ENCODE measurements at regions not wholly inside any gene's neighbourhood (a gene's known extent, or its start where the extent isn't known, plus 50 kb on each side); places are given as distances from the start of the nearest gene placed in this dataset.

DNA sequence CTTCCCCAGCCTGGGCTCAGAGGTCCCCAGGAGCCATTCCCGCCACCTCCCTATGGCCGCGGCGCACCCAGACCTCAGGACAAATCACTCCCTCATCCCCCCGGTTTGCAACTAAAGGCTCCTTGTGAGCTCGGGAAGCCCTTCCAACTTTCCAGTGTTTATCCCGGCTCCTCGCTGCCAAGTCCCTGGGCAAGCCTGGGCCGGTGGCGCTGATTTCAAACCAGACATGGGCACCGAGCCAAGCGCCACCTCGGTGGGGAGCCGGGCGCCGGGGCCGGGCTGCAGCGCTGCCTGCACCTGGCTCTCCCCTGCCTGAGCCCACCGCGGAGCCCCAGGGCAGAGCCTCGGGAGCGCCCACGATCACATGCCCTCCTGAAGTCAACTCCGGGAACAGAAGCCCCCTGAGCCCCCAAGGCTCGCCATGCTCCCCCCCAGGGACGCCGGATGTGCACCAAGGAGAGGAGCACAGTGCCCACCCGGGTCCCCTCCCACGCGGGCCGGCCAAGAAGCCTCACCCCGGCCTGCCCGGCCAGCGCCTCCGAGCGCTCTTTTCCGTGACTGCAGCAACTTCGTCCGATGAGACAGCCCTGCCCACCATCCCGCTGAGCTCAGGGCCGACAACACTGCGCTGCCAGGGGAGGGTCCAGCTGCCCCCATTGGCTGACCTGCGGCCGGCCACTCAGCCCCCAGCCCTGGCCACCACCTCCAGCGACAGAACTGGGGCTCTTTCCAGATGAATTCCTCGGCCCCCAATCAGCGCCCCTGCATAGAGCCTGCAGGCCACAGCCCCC, 50.0 kb downstream of the NCOR2 start:
- TF ChIP-seq, protein P1, sequence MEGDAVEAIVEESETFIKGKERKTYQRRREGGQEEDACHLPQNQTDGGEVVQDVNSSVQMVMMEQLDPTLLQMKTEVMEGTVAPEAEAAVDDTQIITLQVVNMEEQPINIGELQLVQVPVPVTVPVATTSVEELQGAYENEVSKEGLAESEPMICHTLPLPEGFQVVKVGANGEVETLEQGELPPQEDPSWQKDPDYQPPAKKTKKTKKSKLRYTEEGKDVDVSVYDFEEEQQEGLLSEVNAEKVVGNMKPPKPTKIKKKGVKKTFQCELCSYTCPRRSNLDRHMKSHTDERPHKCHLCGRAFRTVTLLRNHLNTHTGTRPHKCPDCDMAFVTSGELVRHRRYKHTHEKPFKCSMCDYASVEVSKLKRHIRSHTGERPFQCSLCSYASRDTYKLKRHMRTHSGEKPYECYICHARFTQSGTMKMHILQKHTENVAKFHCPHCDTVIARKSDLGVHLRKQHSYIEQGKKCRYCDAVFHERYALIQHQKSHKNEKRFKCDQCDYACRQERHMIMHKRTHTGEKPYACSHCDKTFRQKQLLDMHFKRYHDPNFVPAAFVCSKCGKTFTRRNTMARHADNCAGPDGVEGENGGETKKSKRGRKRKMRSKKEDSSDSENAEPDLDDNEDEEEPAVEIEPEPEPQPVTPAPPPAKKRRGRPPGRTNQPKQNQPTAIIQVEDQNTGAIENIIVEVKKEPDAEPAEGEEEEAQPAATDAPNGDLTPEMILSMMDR (IDR thresholded peaks at IDR 0.05) = no peak
- intact Hi-C loops (cut with micrococcal nuclease) = no loop called here
- Mint-ChIP-seq H3K4me1 (ENCODE audit: low read depth) (peaks cover 22% of the 10 kb centered on the region), H3K27me3 (no peaks in the 10 kb centered on the region), H3K36me3 (ENCODE audit: low read depth) (peaks cover 6% of the 10 kb centered on the region), H3K9me3 (no peaks in the 10 kb centered on the region), H3K4me3 (no peak overlapping the region), H3K27ac (no peak overlapping the region)
- DNase-seq = no peak
- POLR2A ChIA-PET = no interaction called here
- CTCF ChIA-PET = no interaction called here
- ATAC-seq = no peak

DNA sequence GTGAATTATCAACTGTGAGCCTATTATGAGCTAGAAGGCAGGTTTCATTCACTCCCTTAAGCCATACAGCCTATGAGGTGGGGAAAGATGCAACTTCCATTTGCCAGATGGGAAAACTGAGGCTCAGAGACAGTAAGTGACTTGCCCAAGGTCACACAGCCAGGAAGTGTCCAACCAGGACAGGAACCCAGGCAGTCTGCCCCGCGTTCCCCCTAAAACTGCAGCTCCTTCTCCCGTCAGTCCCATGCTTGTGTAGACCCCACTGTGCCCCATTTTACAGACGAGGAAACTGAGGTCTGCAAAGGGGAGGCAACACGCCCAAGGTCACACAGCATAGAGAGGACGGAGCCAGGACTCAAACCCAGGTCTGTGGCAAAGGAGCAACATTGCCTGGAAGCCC, 50.6 kb downstream of the NCOR2 start:
- ATAC-seq = no peak
- CTCF ChIA-PET = no interaction called here

DNA sequence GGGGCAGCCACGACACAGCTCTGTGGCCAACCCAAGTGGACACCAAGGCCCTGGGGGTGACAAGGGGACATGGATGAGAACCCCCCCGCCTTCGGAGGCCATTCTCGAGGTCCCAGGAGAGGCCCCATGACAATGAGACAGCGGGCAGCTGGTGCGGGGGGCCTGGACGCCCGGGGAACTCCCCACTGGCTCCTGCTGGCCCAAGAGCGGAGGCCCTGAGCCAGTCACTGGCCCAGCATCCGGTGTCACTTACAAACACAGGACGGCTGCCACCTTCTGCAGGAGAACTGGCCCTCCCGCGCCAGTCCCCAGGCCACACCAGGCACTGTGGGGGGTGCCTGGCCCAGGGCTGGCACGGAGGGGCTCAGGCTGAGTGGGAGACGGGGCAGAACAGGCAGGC, 51.4 kb downstream of the NCOR2 start:
- Mint-ChIP-seq H3K27me3 (no peaks in the 10 kb centered on the region), H3K36me3 (ENCODE audit: low read depth) (peaks cover 6% of the 10 kb centered on the region), H3K4me1 (ENCODE audit: low read depth) (peaks cover 19% of the 10 kb centered on the region), H3K4me3 (no peak overlapping the region), H3K27ac (no peak overlapping the region), H3K9me3 (no peaks in the 10 kb centered on the region)
- ATAC-seq (no peak), DNase-seq (no peak)
- intact Hi-C loops (cut with micrococcal nuclease) = no loop called here
- ChIA-PET CTCF (no interaction called here), POLR2A (no interaction called here)
- TF ChIP-seq, protein P1 (IDR thresholded peaks at IDR 0.05) = no peak

More for the DNA sequence above, 50.6 kb downstream of the NCOR2 start:
- Mint-ChIP-seq H3K27me3 (no peaks in the 10 kb centered on the region), H3K27ac (no peak overlapping the region), H3K4me1 (ENCODE audit: low read depth) (peaks cover 25% of the 10 kb centered on the region), H3K36me3 (ENCODE audit: low read depth) (peaks cover 6% of the 10 kb centered on the region), H3K4me3 (no peak overlapping the region), H3K9me3 (no peaks in the 10 kb centered on the region)
- no peak for DNase-seq
- intact Hi-C loops (cut with micrococcal nuclease) = no loop called here
- TF ChIP-seq, protein P1 (IDR thresholded peaks at IDR 0.05) = no peak
- POLR2A ChIA-PET = no interaction called here

DNA sequence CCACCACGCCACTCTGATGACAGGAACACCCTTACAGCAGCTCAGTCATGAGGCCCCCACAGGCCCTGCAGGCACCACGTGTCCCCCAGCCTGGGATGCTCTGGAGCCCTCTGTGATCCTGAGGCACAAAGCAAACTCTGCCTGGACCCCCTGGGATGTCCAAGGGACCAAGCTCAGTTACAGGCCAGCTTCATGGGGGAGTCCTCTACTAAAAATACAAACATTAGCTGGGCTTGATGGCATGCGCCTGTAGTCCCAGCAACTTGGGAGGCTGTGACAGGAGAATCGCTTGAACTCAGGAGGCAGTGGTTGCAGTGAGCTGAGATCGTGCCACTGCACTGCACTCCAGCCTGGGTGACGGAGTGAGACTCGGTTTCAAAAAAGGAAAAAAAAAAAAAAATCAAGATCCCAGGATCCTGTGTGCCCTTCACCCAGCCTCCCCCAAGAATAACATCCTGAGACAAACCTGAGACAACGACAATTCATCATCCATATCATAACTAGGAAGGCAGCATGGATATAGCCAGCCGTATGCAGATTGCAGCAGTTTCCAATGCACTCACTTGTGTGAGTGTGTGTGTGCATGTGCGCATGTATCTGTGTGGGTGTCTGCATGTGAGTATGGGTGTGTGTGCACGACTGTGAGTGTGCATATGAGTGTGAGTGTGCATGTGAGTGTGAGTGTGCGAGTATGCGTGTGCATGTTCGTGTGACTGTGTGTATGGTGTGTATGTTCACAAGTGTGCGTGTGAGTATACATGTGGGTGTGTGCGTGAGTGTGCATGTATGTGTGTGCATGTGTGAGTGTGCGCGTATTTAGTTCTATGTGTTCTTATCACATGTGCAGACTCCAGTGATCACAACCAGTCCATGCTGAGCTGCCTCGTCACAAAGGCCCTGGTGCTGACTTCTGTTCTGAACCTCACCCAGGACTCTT, 52.1 kb downstream of the NCOR2 start:
- no peaks in the 10 kb centered on the region for H3K9me3 Mint-ChIP-seq
- ChIA-PET CTCF (no interaction called here), POLR2A (interaction anchor here (1.0 kb wide), 1 partner anchor 21 kb away, joined by 3 read pairs; no protein-coding TSS in a partner anchor)
- peaks cover 6% of the 10 kb centered on the region for H3K36me3 Mint-ChIP-seq (ENCODE audit: low read depth)
- H3K27me3 Mint-ChIP-seq = no peaks in the 10 kb centered on the region
- peaks cover 18% of the 10 kb centered on the region for H3K4me1 Mint-ChIP-seq (ENCODE audit: low read depth)
- ATAC-seq = no peak
- TF ChIP-seq, protein P1 (IDR thresholded peaks at IDR 0.05) = no peak
- intact Hi-C loops (cut with micrococcal nuclease) = no loop called here
- no peak overlapping the region for H3K4me3 Mint-ChIP-seq
- H3K27ac Mint-ChIP-seq = no peak overlapping the region
- DNase-seq = no peak

Measured in activated CD8-positive, alpha-beta T cell treated with anti-CD3 and anti-CD28 coated beads for 36 hours (primary cell).